RWPE1 (cell line): ENCODE measurements at regions not wholly inside any gene's neighbourhood (a gene's known extent, or its start where the extent isn't known, plus 50 kb on each side); places are given as distances from the start of the nearest gene placed in this dataset.

ENCODE experiments used
- CTCF ChIA-PET: fragments of 350-600 bp; sonication (Branson Sonifier 250); formaldehyde crosslinking; extraction: SDS; loops from one replicate; lab custom pipeline; 2021; lab: Yijun Ruan, JAX
- POLR2A ChIA-PET: fragments of 400-600 bp; formaldehyde crosslinking; extraction: SDS; loops from one replicate; lab custom pipeline; 2020; ENCODE audit warnings: antibody characterized with exemption; ENCODE audit not compliant: low non-redundant PET; lab: Yijun Ruan, JAX
- DNase-seq: peaks from one replicate; pipeline ENCODE4 v3.0.0; 2012; ENCODE audit warnings: low spot score
- H3K27ac ChIP-seq: fragments of 450-650 bp; 2 replicates; pipeline ENCODE4 v1.5.1; 2017
- TF ChIP-seq, protein P1 (sequence below): fragments of 450-650 bp; conservative IDR thresholded peaks from 2 replicates; pipeline ENCODE4 v1.5.1; 2017; ENCODE audit warnings: low read depth, mild to moderate bottlenecking

DNA sequence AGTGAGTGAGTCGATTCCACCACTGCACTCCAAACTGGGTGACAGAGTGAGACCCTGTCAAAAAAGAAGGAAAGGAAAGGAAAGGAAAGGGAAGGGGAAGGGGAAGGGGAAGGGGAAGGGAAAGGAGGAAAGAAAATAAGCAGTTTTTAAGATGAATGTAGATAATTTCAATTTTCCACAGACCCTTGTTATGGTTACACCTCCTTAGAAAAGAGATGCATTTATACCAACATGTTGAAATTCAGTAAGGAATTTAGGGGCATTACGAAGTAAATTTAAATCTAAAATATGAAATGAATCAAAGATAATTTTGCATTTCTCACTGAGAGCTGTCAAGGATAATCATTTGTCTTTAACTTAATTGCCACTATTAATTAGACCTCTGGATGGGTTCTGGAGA, 146.5 kb upstream of the TMC3 start:
- TF ChIP-seq, protein P1, sequence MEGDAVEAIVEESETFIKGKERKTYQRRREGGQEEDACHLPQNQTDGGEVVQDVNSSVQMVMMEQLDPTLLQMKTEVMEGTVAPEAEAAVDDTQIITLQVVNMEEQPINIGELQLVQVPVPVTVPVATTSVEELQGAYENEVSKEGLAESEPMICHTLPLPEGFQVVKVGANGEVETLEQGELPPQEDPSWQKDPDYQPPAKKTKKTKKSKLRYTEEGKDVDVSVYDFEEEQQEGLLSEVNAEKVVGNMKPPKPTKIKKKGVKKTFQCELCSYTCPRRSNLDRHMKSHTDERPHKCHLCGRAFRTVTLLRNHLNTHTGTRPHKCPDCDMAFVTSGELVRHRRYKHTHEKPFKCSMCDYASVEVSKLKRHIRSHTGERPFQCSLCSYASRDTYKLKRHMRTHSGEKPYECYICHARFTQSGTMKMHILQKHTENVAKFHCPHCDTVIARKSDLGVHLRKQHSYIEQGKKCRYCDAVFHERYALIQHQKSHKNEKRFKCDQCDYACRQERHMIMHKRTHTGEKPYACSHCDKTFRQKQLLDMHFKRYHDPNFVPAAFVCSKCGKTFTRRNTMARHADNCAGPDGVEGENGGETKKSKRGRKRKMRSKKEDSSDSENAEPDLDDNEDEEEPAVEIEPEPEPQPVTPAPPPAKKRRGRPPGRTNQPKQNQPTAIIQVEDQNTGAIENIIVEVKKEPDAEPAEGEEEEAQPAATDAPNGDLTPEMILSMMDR: no peak
- CTCF ChIA-PET: interaction anchor here (0.6 kb wide), 1 partner anchor 20 kb away, joined by 3 read pairs; no protein-coding TSS in a partner anchor
- H3K27ac ChIP-seq: no peak overlapping the region
- POLR2A ChIA-PET: no interaction called here
- no peak for DNase-seq

DNA sequence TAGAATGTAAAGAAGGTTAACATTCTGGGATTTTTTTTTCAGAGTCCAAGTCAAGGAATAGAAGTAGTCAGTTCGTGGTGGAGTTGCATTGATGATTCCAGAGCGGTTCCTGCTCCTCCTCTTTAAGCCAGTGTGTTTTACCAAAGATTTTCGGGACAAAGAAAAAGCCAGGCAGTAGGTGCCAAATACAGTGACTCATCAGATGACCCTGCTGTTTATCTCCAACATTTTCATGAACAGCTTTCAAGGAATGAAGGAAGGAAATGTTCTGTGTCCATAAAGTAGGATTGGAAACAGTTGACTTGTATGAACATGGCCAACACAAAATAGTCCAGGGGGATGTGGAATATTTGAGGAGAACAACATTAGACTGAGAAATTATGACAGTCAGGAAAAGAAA, 142.4 kb upstream of the TMC3 start:
- DNase-seq: peak; percentile 46
- POLR2A ChIA-PET: no interaction called here
- TF ChIP-seq, protein P1: no peak
- CTCF ChIA-PET: no interaction called here
- H3K27ac ChIP-seq: no peak overlapping the region

DNA sequence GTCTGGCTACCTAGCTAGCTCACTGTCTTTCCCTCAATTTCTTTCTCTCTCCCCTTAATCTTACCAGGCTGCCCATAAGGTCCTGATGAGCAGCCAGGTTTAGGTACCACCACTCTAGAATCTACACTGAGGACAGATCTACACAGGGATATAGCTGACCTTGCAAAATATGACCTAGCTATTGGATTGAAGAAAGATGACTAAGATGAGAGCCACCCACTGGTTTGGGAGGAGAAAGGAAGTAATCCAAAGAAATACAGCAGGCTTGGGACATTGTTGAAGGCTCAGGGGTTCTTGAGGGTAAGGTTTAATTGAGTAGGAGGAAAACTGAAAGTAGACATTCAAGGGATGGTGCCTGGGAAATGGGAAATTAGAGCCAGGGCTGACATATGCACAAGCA, 142.0 kb upstream of the TMC3 start:
- ChIA-PET POLR2A (no interaction called here), CTCF (no interaction called here)
- DNase-seq: no peak
- no peak overlapping the region for H3K27ac ChIP-seq
- TF ChIP-seq, protein P1: no peak

DNA sequence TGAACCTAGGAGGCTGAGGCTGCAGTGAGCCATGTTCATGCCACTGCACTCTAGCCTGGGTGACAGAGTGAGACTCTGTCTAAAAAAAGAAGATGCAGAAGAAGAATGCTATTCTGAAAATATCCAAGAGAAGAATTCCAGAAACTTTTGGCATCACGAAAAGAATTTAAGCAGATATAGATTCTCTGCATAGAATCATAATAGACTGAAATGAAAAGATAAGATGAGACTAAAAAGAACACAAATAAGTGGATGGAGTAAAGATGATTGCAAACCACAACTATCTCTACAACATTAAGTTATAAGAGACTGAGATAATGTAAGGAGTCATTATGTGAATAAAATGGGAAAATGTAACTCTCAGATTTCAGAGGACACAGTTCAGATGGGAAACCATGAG, 140.7 kb upstream of the TMC3 start:
- CTCF ChIA-PET: no interaction called here

DNA sequence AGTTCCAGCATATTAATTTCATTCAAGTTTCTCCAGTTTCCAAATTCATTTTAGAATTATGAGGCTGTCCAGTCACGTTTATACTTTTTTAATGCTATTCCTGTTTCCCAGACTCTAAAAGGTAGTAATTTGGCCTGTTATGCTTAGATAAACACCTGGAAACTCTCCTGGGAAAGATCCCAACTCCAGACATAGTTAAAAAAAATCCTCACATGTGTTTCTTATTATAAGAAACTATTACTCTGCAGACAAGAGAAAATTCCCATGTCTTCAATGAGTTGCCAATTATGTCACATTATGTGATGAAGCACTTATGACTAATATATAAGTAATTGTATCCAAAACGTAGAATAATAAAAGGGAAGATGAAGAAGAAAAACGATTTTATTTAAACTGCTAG, 137.1 kb upstream of the TMC3 start:
- ChIA-PET POLR2A (no interaction called here), CTCF (no interaction called here)
- TF ChIP-seq, protein P1: no peak
- no peak for DNase-seq
- no peak overlapping the region for H3K27ac ChIP-seq

More for the DNA sequence above, 140.7 kb upstream of the TMC3 start:
- TF ChIP-seq, protein P1: no peak
- POLR2A ChIA-PET: no interaction called here
- no peak for DNase-seq
- no peak overlapping the region for H3K27ac ChIP-seq

DNA sequence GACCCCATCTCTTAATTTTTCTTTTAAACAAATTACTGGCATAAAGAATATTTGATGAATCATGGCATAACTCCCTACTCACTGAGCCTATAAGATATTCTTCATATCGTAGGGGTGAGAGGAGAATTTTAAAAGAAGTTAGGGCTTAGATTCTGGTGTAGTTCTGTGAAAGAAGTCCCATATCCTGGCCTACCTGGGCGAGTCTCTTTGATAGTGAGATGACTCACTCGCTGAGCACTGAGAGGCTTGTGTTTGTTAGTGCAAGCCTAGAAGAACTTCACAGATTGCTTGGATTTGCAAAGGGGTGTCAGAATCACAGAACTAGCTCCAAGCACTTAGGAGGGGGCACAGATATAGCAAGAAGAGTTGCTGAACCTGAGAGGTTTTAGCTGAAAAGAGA, 133.8 kb upstream of the TMC3 start:
- DNase-seq: no peak
- TF ChIP-seq, protein P1: no peak
- ChIA-PET POLR2A (no interaction called here), CTCF (no interaction called here)
- no peak overlapping the region for H3K27ac ChIP-seq

DNA sequence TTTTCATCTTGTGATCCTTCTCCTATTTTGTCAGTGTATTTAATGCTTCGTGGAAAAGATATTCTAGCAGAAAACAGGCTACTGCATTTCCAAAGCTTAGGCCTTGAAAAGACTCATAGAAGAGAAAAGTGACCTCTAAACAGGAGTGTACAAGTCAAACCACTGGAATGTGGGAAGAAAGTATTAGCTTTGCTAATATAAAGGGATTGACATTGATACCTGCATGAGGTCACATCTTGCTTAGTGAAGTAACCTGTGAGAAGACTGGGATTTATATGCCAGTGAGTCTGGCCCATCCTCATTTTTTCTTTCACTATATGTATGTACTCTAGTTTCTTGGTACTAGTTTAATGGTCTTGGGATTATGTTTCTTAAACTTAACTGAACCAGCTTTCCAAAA, 132.9 kb upstream of the TMC3 start:
- ChIA-PET POLR2A (no interaction called here), CTCF (no interaction called here)

More for the DNA sequence above, 132.9 kb upstream of the TMC3 start:
- TF ChIP-seq, protein P1: no peak
- H3K27ac ChIP-seq: no peak overlapping the region
- DNase-seq: no peak
